HEK293 (cell line): ENCODE measurements at regions not wholly inside any gene's neighbourhood (a gene's known extent, or its start where the extent isn't known, plus 50 kb on each side); places are given as distances from the start of the nearest gene placed in this dataset.
"Not testable (repeated sequence)": the region's sequence is repeated elsewhere in the genome, so short reads cannot be mapped to it uniquely, and the experiment has no call there.

ENCODE experiments used
- ATF2 ChIP-seq: fragments of 450-650 bp; formaldehyde crosslinking; IDR thresholded peaks from 2 replicates; pipeline ENCODE4 v1.5.1; 2016; ENCODE audit warnings: missing biosample characterization, missing genetic modification characterization, low read depth
- KLF9 ChIP-seq: fragments of 450-650 bp; formaldehyde crosslinking; IDR thresholded peaks from 2 replicates; pipeline ENCODE4 v1.5.1; 2016; ENCODE audit warnings: missing biosample characterization, missing genetic modification characterization, low read depth
- PRDM2 ChIP-seq: fragments of 450-650 bp; formaldehyde crosslinking; IDR thresholded peaks from 2 replicates; pipeline ENCODE4 v1.5.1; 2016; ENCODE audit warnings: missing biosample characterization, missing genetic modification characterization, borderline replicate concordance
- SETDB1 ChIP-seq: IDR thresholded peaks from one replicate; pipeline ENCODE4 v1.6.1; 2017; ENCODE audit warnings: mild to moderate bottlenecking, low read length, moderate library complexity, mixed read lengths; ENCODE audit not compliant: insufficient read length
- YY1 ChIP-seq: fragments of 450-650 bp; formaldehyde crosslinking; IDR thresholded peaks from 2 replicates; pipeline ENCODE4 v1.5.1; 2018; ENCODE audit warnings: missing biosample characterization, missing genetic modification characterization
- ZNF112 ChIP-seq: fragments of 450-650 bp; formaldehyde crosslinking; IDR thresholded peaks from 2 replicates; pipeline ENCODE4 v1.5.0; 2017; ENCODE audit warnings: missing biosample characterization, missing genetic modification characterization
- ZNF138 ChIP-seq: fragments of 450-650 bp; formaldehyde crosslinking; IDR thresholded peaks from 2 replicates; pipeline ENCODE4 v1.5.1; 2016; ENCODE audit warnings: missing biosample characterization, missing genetic modification characterization, borderline replicate concordance
- ZNF175 ChIP-seq: fragments of 450-650 bp; formaldehyde crosslinking; IDR thresholded peaks from 2 replicates; pipeline ENCODE4 v1.5.1; 2016; ENCODE audit warnings: missing biosample characterization, missing genetic modification characterization
- ZNF302 ChIP-seq: fragments of 450-650 bp; formaldehyde crosslinking; IDR thresholded peaks from 2 replicates; pipeline ENCODE4 v1.5.1; 2016; ENCODE audit warnings: missing biosample characterization, missing genetic modification characterization, low read depth
- ZNF510 ChIP-seq: fragments of 450-650 bp; formaldehyde crosslinking; IDR thresholded peaks from 2 replicates; pipeline ENCODE4 v1.5.1; 2018; ENCODE audit warnings: mild to moderate bottlenecking, missing genetic modification characterization, missing biosample characterization; ENCODE audit not compliant: insufficient replicate concordance
- ZNF707 ChIP-seq: fragments of 450-650 bp; formaldehyde crosslinking; IDR thresholded peaks from 2 replicates; pipeline ENCODE4 v1.5.1; 2016; ENCODE audit warnings: missing biosample characterization, missing genetic modification characterization
- TF ChIP-seq, protein P1 (sequence below): fragments of 450-650 bp; formaldehyde crosslinking; IDR thresholded peaks from 2 replicates; pipeline ENCODE4 v1.5.1; 2016; ENCODE audit warnings: missing biosample characterization, missing genetic modification characterization
- TF ChIP-seq, protein P2 (sequence below): fragments of 450-650 bp; formaldehyde crosslinking; IDR thresholded peaks from 2 replicates; pipeline ENCODE4 v1.5.1; 2016; ENCODE audit warnings: missing biosample characterization, missing genetic modification characterization

- TF ChIP-seq, protein P1, sequence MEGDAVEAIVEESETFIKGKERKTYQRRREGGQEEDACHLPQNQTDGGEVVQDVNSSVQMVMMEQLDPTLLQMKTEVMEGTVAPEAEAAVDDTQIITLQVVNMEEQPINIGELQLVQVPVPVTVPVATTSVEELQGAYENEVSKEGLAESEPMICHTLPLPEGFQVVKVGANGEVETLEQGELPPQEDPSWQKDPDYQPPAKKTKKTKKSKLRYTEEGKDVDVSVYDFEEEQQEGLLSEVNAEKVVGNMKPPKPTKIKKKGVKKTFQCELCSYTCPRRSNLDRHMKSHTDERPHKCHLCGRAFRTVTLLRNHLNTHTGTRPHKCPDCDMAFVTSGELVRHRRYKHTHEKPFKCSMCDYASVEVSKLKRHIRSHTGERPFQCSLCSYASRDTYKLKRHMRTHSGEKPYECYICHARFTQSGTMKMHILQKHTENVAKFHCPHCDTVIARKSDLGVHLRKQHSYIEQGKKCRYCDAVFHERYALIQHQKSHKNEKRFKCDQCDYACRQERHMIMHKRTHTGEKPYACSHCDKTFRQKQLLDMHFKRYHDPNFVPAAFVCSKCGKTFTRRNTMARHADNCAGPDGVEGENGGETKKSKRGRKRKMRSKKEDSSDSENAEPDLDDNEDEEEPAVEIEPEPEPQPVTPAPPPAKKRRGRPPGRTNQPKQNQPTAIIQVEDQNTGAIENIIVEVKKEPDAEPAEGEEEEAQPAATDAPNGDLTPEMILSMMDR (tag by site-specific recombination): not testable (repeated sequence)
- not testable (repeated sequence) for TF ChIP-seq ZNF510; ZNF302 (tag by site-specific recombination); SETDB1; ZNF138 (tag by site-specific recombination); ZNF175 (tag by site-specific recombination); ATF2 (tag by site-specific recombination); KLF9 (tag by site-specific recombination); PRDM2 (tag by site-specific recombination); ZNF112 (tag by site-specific recombination); ZNF707; YY1 (tag by site-specific recombination)
- TF ChIP-seq, protein P2, sequence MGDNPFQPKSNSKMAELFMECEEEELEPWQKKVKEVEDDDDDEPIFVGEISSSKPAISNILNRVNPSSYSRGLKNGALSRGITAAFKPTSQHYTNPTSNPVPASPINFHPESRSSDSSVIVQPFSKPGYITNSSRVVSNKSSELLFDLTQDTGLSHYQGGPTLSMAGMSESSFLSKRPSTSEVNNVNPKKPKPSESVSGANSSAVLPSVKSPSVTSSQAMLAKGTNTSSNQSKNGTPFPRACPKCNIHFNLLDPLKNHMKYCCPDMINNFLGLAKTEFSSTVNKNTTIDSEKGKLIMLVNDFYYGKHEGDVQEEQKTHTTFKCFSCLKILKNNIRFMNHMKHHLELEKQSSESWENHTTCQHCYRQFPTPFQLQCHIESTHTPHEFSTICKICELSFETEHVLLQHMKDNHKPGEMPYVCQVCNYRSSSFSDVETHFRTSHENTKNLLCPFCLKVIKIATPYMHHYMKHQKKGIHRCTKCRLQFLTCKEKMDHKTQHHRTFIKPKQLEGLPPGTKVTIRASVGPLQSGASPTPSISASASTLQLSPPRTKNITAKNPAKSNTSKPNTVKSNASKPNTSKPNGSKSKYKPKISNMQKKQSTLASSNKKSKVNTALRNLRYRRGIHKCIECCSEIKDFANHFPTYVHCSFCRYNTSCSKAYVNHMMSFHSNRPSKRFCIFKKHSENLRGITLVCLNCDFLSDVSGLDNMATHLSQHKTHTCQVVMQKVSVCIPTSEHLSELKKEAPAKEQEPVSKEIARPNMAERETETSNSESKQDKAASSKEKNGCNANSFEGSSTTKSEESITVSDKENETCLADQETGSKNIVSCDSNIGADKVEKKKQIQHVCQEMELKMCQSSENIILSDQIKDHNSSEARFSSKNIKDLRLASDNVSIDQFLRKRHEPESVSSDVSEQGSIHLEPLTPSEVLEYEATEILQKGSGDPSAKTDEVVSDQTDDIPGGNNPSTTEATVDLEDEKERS: not testable (repeated sequence)
Measured at GRCh38 chr18:47690778-47691177, 239.7 kb downstream of the SMAD2 start.
